ENCODE measurements at regions not wholly inside any gene's neighbourhood (a gene's known extent, or its start where the extent isn't known, plus 50 kb on each side); places are given as distances from the start of the nearest gene placed in this dataset.

- no peaks in the 10 kb centered on the region for H3K36me3 ChIP-seq
- peaks cover 0 to 2% (median 0%) of the 10 kb centered on the region in 4 donors for H3K9me3 ChIP-seq
- TF ChIP-seq POLR2A (IDR thresholded peaks at IDR 0.05) (no peak), EP300 (IDR thresholded peaks at IDR 0.05) (no peak), CTCF (IDR thresholded peaks at IDR 0.05) (no peak)
- no peak overlapping the region for H3K4me3 ChIP-seq
- no peaks in the 10 kb centered on the region for H3K4me1 ChIP-seq
- WGBS, 2 donors: 29 to 31% methylated on average over 3 of the region's 3 CpGs
- H3K27ac ChIP-seq: no peak overlapping the region
- H3K27me3 ChIP-seq: no peaks in the 10 kb centered on the region
- no peak for DNase-seq (ENCODE audit: low spot score in 2 of 2)
These were observed 290.0 kb upstream of the ADAMTSL1 start for GRCh38 chr9:18183974-18184373.

- TF ChIP-seq EP300 (IDR thresholded peaks at IDR 0.05) (no peak), POLR2A (IDR thresholded peaks at IDR 0.05) (no peak), CTCF (IDR thresholded peaks at IDR 0.05) (no peak)
- WGBS, 2 donors: 55 to 67% methylated on average over 4 of the region's 4 CpGs
- no peaks in the 10 kb centered on the region for H3K9me3 ChIP-seq
- no peaks in the 10 kb centered on the region for H3K27me3 ChIP-seq
- no peak for DNase-seq (ENCODE audit: low spot score in 2 of 2)
- no peak overlapping the region for H3K27ac ChIP-seq
- no peaks in the 10 kb centered on the region for H3K4me1 ChIP-seq
- no peak overlapping the region for H3K4me3 ChIP-seq
- no peaks in the 10 kb centered on the region for H3K36me3 ChIP-seq
These were observed 289.6 kb upstream of the ADAMTSL1 start for GRCh38 chr9:18184401-18184800.

- H3K9me3 ChIP-seq: no peaks in the 10 kb centered on the region
- TF ChIP-seq CTCF (IDR thresholded peaks at IDR 0.05) (no peak), EP300 (IDR thresholded peaks at IDR 0.05) (no peak), POLR2A (IDR thresholded peaks at IDR 0.05) (no peak)
- H3K27ac ChIP-seq: no peak overlapping the region
- DNase-seq (ENCODE audit: low spot score in 2 of 2): no peak
- H3K4me3 ChIP-seq: no peak overlapping the region
- no peaks in the 10 kb centered on the region for H3K4me1 ChIP-seq
- H3K36me3 ChIP-seq: no peaks in the 10 kb centered on the region
- H3K27me3 ChIP-seq: no peaks in the 10 kb centered on the region
- 63 to 77% methylated on average over 2 of the region's 2 CpGs for WGBS, 2 donors
These were observed 288.8 kb upstream of the ADAMTSL1 start for GRCh38 chr9:18185196-18185595.

GRCh38 chr9:18188971-18189370, 285.0 kb upstream of the ADAMTSL1 start:
- Histone ChIP-seq H3K27ac (no peak overlapping the region), H3K36me3 (no peaks in the 10 kb centered on the region), H3K4me1 (peaks cover 0 to 6% (median 0%) of the 10 kb centered on the region in 4 donors), H3K4me3 (no peak overlapping the region), H3K9me3 (no peaks in the 10 kb centered on the region), H3K27me3 (no peaks in the 10 kb centered on the region)
- no peak for TF ChIP-seq POLR2A (IDR thresholded peaks at IDR 0.05)
- TF ChIP-seq CTCF (IDR thresholded peaks at IDR 0.05): no peak
- no peak for TF ChIP-seq EP300 (IDR thresholded peaks at IDR 0.05)
- DNase-seq (ENCODE audit: low spot score in 2 of 2): no peak
- WGBS, 2 donors: 57 to 63% methylated on average over 4 of the region's 4 CpGs

GRCh38 chr9:18189871-18190670, 283.9 kb upstream of the ADAMTSL1 start:
- DNase-seq (ENCODE audit: low spot score in 2 of 2): no peak
- H3K36me3 ChIP-seq: no peaks in the 10 kb centered on the region
- H3K4me1 ChIP-seq: peaks cover 0 to 6% (median 0%) of the 10 kb centered on the region in 4 donors
- no peaks in the 10 kb centered on the region for H3K9me3 ChIP-seq
- no peak overlapping the region for H3K27ac ChIP-seq
- H3K27me3 ChIP-seq: no peaks in the 10 kb centered on the region
- no peak overlapping the region for H3K4me3 ChIP-seq
- 28 to 39% methylated on average over 3 of the region's 3 CpGs for WGBS, 2 donors
- no peak for TF ChIP-seq POLR2A (IDR thresholded peaks at IDR 0.05)
- TF ChIP-seq EP300 (IDR thresholded peaks at IDR 0.05): no peak
- no peak for TF ChIP-seq CTCF (IDR thresholded peaks at IDR 0.05)

Measured in tibial nerve (tissue), 4 donors.